ENCODE measurements at regions not wholly inside any gene's neighbourhood (a gene's known extent, or its start where the extent isn't known, plus 50 kb on each side); places are given as distances from the start of the nearest gene placed in this dataset.

- Histone ChIP-seq H3K27me3 (ENCODE audit: control insufficient read depth in 1 of 2, insufficient read depth in 2 of 2, low read length in 2 of 2) (no peaks in the 10 kb centered on the region), H3K9me3 (ENCODE audit: control insufficient read depth in 1 of 2, insufficient read depth in 1 of 2, low read length in 2 of 2) (peaks cover 0 to 6% of the 10 kb centered on the region in 2 experiments), H3K4me1 (ENCODE audit: insufficient read depth, low read length) (no peaks in the 10 kb centered on the region), H3K27ac (ENCODE audit: low read depth in 1 of 2, low read length in 2 of 2) (no peak overlapping the region), H3K36me3 (ENCODE audit: insufficient read depth, low read length) (no peaks in the 10 kb centered on the region), H3K4me3 (ENCODE audit: low read length) (no peak overlapping the region)
- ChIA-PET POLR2A (no interaction called here), CTCF (interaction anchor here (1.6 kb wide), 1 partner anchor 25 kb away, joined by 4 read pairs; no protein-coding TSS in a partner anchor)
- Mint-ChIP-seq H3K27me3 (peaks cover 40% of the 10 kb centered on the region), H3K36me3 (ENCODE audit: low read depth) (no peaks in the 10 kb centered on the region), H3K4me1 (ENCODE audit: low read depth) (no peaks in the 10 kb centered on the region), H3K9me3 (no peaks in the 10 kb centered on the region), H3K4me3 (no peak overlapping the region), H3K27ac (no peak overlapping the region)
- DNase-seq (no peak), ATAC-seq (ENCODE audit: poor library complexity) (no peak)
- TF ChIP-seq CTCF (IDR thresholded peaks at IDR 0.05) = no peak
- intact Hi-C loops (cut with DNase I, micrococcal nuclease) = loop anchor here in 1 of 2 experiments (10.0 kb wide), 1 partner anchor 423 kb away; no protein-coding TSS in a partner anchor
Observed at GRCh38 chr16:82262244-82262643, 92.2 kb upstream of the MPHOSPH6 start.

- ChIA-PET CTCF (no interaction called here), POLR2A (no interaction called here)
- TF ChIP-seq CTCF (IDR thresholded peaks at IDR 0.05) = no peak
- intact Hi-C loops (cut with DNase I, micrococcal nuclease) = loop anchor here in 1 of 2 experiments (10.0 kb wide), 1 partner anchor 424 kb away; no protein-coding TSS in a partner anchor
- H3K27me3 Mint-ChIP-seq = peaks cover 42% of the 10 kb centered on the region
- H3K4me1 Mint-ChIP-seq (ENCODE audit: low read depth) = no peaks in the 10 kb centered on the region
- no peaks in the 10 kb centered on the region for H3K9me3 Mint-ChIP-seq
- Histone ChIP-seq H3K9me3 (ENCODE audit: control insufficient read depth in 1 of 2, insufficient read depth in 1 of 2, low read length in 2 of 2) (peaks cover 0 to 6% of the 10 kb centered on the region in 2 experiments), H3K4me3 (ENCODE audit: low read length) (no peak overlapping the region), H3K27me3 (ENCODE audit: control insufficient read depth in 1 of 2, insufficient read depth in 2 of 2, low read length in 2 of 2) (peaks cover 0 to 6% of the 10 kb centered on the region in 2 experiments), H3K27ac (ENCODE audit: low read depth in 1 of 2, low read length in 2 of 2) (no peak overlapping the region), H3K36me3 (ENCODE audit: insufficient read depth, low read length) (no peaks in the 10 kb centered on the region), H3K4me1 (ENCODE audit: insufficient read depth, low read length) (no peaks in the 10 kb centered on the region)
- peak in 1 of 14 experiments; percentile 8 for DNase-seq
- H3K27ac Mint-ChIP-seq = no peak overlapping the region
- H3K4me3 Mint-ChIP-seq = no peak overlapping the region
- no peaks in the 10 kb centered on the region for H3K36me3 Mint-ChIP-seq (ENCODE audit: low read depth)
- no peak for ATAC-seq (ENCODE audit: poor library complexity)
Observed at GRCh38 chr16:82260212-82260795, 90.3 kb upstream of the MPHOSPH6 start.

GRCh38 chr16:82259731-82260130 lies 89.7 kb upstream of the MPHOSPH6 start:
- Mint-ChIP-seq H3K27me3 (peaks cover 46% of the 10 kb centered on the region), H3K4me3 (no peak overlapping the region), H3K27ac (no peak overlapping the region), H3K4me1 (ENCODE audit: low read depth) (no peaks in the 10 kb centered on the region), H3K9me3 (no peaks in the 10 kb centered on the region), H3K36me3 (ENCODE audit: low read depth) (no peaks in the 10 kb centered on the region)
- no peaks in the 10 kb centered on the region for H3K4me1 ChIP-seq (ENCODE audit: insufficient read depth, low read length)
- ChIA-PET POLR2A (no interaction called here), CTCF (no interaction called here)
- H3K4me3 ChIP-seq (ENCODE audit: low read length) = no peak overlapping the region
- H3K36me3 ChIP-seq (ENCODE audit: insufficient read depth, low read length) = no peaks in the 10 kb centered on the region
- no peak for DNase-seq
- peaks cover 0 to 6% of the 10 kb centered on the region in 2 experiments for H3K9me3 ChIP-seq (ENCODE audit: control insufficient read depth in 1 of 2, insufficient read depth in 1 of 2, low read length in 2 of 2)
- intact Hi-C loops (cut with DNase I, micrococcal nuclease) = loop anchor here in 1 of 2 experiments (10.0 kb wide), 1 partner anchor 425 kb away; no protein-coding TSS in a partner anchor
- ATAC-seq (ENCODE audit: poor library complexity) = no peak
- peaks cover 0 to 6% of the 10 kb centered on the region in 2 experiments for H3K27me3 ChIP-seq (ENCODE audit: control insufficient read depth in 1 of 2, insufficient read depth in 2 of 2, low read length in 2 of 2)
- no peak overlapping the region for H3K27ac ChIP-seq (ENCODE audit: low read depth in 1 of 2, low read length in 2 of 2)
- TF ChIP-seq CTCF (IDR thresholded peaks at IDR 0.05) = no peak
